CD14-positive monocyte (primary cell): ENCODE measurements at regions not wholly inside any gene's neighbourhood (a gene's known extent, or its start where the extent isn't known, plus 50 kb on each side); places are given as distances from the start of the nearest gene placed in this dataset.

Experiments
- DNase-seq, 3 donors: peaks; one replicate each; pipeline ENCODE4 v3.0.0-alpha.2; 2011 to 2022
- H2AFZ ChIP-seq: 2 replicates; pipeline ENCODE4 v1.6.0; 2012; ENCODE audit warnings: mild to moderate bottlenecking, low read depth, low read length, inconsistent platforms; ENCODE audit not compliant: insufficient read depth, poor library complexity, severe bottlenecking
- H3K27ac ChIP-seq, 2 donors: 1 replicate in 1 of 2; 2 replicates in 1 of 2; pipeline ENCODE4 v1.5.1; 2012 to 2013; ENCODE audit warnings: low read length in 2 of 2, control low read depth in 1 of 2, inconsistent platforms in 1 of 2, low read depth in 1 of 2, mild to moderate bottlenecking in 1 of 2
- H3K27me3 ChIP-seq, 2 donors: one replicate each; pipeline versions ENCODE4 v1.6.0 to v1.6.1; 2011 to 2013; ENCODE audit warnings: low read length in 2 of 2; ENCODE audit not compliant: control insufficient read depth in 2 of 2, insufficient read depth in 2 of 2
- H3K36me3 ChIP-seq, 2 donors: replicated peaks in 1 of 2; 1 replicate in 1 of 2; 2 replicates in 1 of 2; pipeline versions ENCODE4 v1.5.1 to v1.6.1; 2012 to 2013; ENCODE audit warnings: low read length in 2 of 2, control low read depth in 1 of 2, inconsistent platforms in 1 of 2, mild to moderate bottlenecking in 1 of 2; ENCODE audit not compliant: insufficient read depth in 2 of 2, control insufficient read depth in 1 of 2
- H3K4me1 ChIP-seq, 2 donors: 1 replicate in 1 of 2; 2 replicates in 1 of 2; pipeline versions ENCODE4 v1.5.1 to v1.6.1; 2012 to 2013; ENCODE audit warnings: low read length in 2 of 2, control low read depth in 1 of 2, inconsistent platforms in 1 of 2, mild to moderate bottlenecking in 1 of 2, moderate library complexity in 1 of 2; ENCODE audit not compliant: insufficient read depth in 2 of 2, control insufficient read depth in 1 of 2
- H3K4me2 ChIP-seq: replicated peaks from 2 replicates; pipeline ENCODE3; 2012; ENCODE audit warnings: low read length, moderate library complexity, mild to moderate bottlenecking; ENCODE audit not compliant: poor library complexity, severe bottlenecking; ENCODE audit errors: extremely low read depth
- H3K4me3 ChIP-seq, 3 experiments: fragments of 200-600 bp in 1 of 3; sonication (generic) in 1 of 3; replicated peaks in 1 of 3; 1 replicate in 2 of 3; 2 replicates in 1 of 3; pipeline ENCODE4 v1.5.1; 2011 to 2013; ENCODE audit warnings: low read length in 3 of 3, mild to moderate bottlenecking in 3 of 3, control low read depth in 2 of 3, low read depth in 2 of 3, inconsistent platforms in 1 of 3, moderate library complexity in 1 of 3
- H3K79me2 ChIP-seq: 2 replicates; pipeline ENCODE4 v1.6.0; 2012; ENCODE audit warnings: mild to moderate bottlenecking, control low read depth, inconsistent platforms, low read length, moderate library complexity; ENCODE audit not compliant: insufficient read depth
- H3K9ac ChIP-seq: 2 replicates; pipeline ENCODE4 v1.6.0; 2017; ENCODE audit warnings: low read length, mild to moderate bottlenecking; ENCODE audit not compliant: insufficient read depth, poor library complexity, severe bottlenecking
- H3K9me3 ChIP-seq, 2 donors: replicated peaks in 1 of 2; 1 replicate in 1 of 2; 2 replicates in 1 of 2; pipeline versions ENCODE4 v1.5.1 to v1.6.1; 2012 to 2013; ENCODE audit warnings: low read length in 2 of 2, control low read depth in 1 of 2; ENCODE audit not compliant: control insufficient read depth in 1 of 2, insufficient read depth in 1 of 2
- H4K20me1 ChIP-seq: 2 replicates; pipeline ENCODE4 v1.6.0; 2012; ENCODE audit warnings: mild to moderate bottlenecking, low read length, control low read depth, moderate library complexity; ENCODE audit not compliant: insufficient read depth
- H3K27ac Mint-ChIP-seq, 7 donors: one replicate each; pipeline ENCODE4 v1.8.0; 2020; ENCODE audit warnings: mild to moderate bottlenecking in 7 of 7, mixed read lengths in 7 of 7, moderate library complexity in 6 of 7, inconsistent platforms in 2 of 7
- H3K27me3 Mint-ChIP-seq, 3 donors: one replicate each; pipeline ENCODE4 v1.8.0; 2021 to 2022; ENCODE audit warnings: low read depth in 3 of 3, mild to moderate bottlenecking in 3 of 3, mixed read lengths in 3 of 3, moderate library complexity in 3 of 3, inconsistent platforms in 1 of 3
- H3K36me3 Mint-ChIP-seq, 2 donors: one replicate each; pipeline ENCODE4 v1.8.0; 2020; ENCODE audit warnings: mixed read lengths in 2 of 2, inconsistent platforms in 1 of 2, mild to moderate bottlenecking in 1 of 2
- H3K4me1 Mint-ChIP-seq: one replicate; pipeline ENCODE4 v1.8.0; 2020; ENCODE audit warnings: mild to moderate bottlenecking, mixed read lengths
- H3K4me3 Mint-ChIP-seq, 2 donors: one replicate each; pipeline ENCODE4 v1.8.0; 2020; ENCODE audit warnings: mild to moderate bottlenecking in 2 of 2, mixed read lengths in 2 of 2, moderate library complexity in 1 of 2
- H3K9me3 Mint-ChIP-seq, 7 donors: one replicate each; pipeline ENCODE4 v1.8.0; 2020 to 2022; ENCODE audit warnings: mixed read lengths in 7 of 7, mild to moderate bottlenecking in 6 of 7, moderate library complexity in 6 of 7, inconsistent platforms in 2 of 7
- WGBS: methylation state at CpG from one replicate; pipeline ENCODE4 v1.1.5; 2013; ENCODE audit warnings: missing lambda C conversion rate; ENCODE audit not compliant: insufficient coverage; 5-methylcytosine and 5-hydroxymethylcytosine counted together
- intact Hi-C, 2 donors: fragments of 100-400 bp; cut with micrococcal nuclease; formaldehyde crosslinking; loops; one replicate each; pipeline versions ENCODE4 v1.15.0 to v1.15.1; 2023
- TF ChIP-seq, protein P1 (sequence below): fragments of 200-600 bp; IDR thresholded peaks from one replicate; pipeline ENCODE4 v1.8.0; 2022; ENCODE audit warnings: antibody characterized with exemption, mild to moderate bottlenecking

DNA sequence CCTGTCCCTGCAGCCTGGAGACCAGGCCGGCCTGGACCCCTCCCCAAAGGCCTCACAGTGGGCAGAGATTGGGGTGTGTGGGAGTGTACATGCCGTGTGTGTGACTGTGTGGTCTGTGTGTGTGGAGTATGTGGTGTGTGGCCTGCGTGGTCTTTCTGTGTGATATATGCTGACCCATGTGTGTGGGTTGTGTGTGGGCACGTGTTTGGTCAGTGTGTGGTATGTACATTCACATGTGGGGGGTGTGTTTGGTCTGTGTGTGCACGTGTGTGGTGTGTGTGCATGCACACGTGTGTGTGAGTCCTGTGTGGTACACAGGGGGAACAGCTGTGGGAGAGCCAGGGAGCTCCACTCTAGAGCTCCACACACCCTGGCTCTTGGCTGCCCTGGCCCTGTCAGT lies 1185.1 kb downstream of the BRD1 start:
- H3K4me3 Mint-ChIP-seq, result no peak overlapping the region
- H3K27me3 Mint-ChIP-seq, result peaks cover 0 to 6% (median 1%) of the 10 kb centered on the region in 3 donors
- no peaks in the 10 kb centered on the region for H3K36me3 Mint-ChIP-seq
- H4K20me1 ChIP-seq, result no peaks in the 10 kb centered on the region
- no peaks in the 10 kb centered on the region for H3K4me1 Mint-ChIP-seq
- no peak overlapping the region for H3K4me2 ChIP-seq
- WGBS, result 92% methylated on average over 6 of the region's 6 CpGs
- no peak overlapping the region for H3K4me3 ChIP-seq
- no peak overlapping the region for H2AFZ ChIP-seq
- TF ChIP-seq, protein P1, sequence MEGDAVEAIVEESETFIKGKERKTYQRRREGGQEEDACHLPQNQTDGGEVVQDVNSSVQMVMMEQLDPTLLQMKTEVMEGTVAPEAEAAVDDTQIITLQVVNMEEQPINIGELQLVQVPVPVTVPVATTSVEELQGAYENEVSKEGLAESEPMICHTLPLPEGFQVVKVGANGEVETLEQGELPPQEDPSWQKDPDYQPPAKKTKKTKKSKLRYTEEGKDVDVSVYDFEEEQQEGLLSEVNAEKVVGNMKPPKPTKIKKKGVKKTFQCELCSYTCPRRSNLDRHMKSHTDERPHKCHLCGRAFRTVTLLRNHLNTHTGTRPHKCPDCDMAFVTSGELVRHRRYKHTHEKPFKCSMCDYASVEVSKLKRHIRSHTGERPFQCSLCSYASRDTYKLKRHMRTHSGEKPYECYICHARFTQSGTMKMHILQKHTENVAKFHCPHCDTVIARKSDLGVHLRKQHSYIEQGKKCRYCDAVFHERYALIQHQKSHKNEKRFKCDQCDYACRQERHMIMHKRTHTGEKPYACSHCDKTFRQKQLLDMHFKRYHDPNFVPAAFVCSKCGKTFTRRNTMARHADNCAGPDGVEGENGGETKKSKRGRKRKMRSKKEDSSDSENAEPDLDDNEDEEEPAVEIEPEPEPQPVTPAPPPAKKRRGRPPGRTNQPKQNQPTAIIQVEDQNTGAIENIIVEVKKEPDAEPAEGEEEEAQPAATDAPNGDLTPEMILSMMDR, result no peak
- no peak overlapping the region for H3K27ac ChIP-seq
- no peaks in the 10 kb centered on the region for H3K79me2 ChIP-seq
- no peaks in the 10 kb centered on the region for H3K9me3 ChIP-seq
- no peaks in the 10 kb centered on the region for H3K36me3 ChIP-seq
- H3K4me1 ChIP-seq, result no peaks in the 10 kb centered on the region
- no peak overlapping the region for H3K27ac Mint-ChIP-seq
- no peaks in the 10 kb centered on the region for H3K9me3 Mint-ChIP-seq
- intact Hi-C loops, result no loop called here
- no peak for DNase-seq
- H3K9ac ChIP-seq, result no peak overlapping the region
- no peaks in the 10 kb centered on the region for H3K27me3 ChIP-seq

DNA sequence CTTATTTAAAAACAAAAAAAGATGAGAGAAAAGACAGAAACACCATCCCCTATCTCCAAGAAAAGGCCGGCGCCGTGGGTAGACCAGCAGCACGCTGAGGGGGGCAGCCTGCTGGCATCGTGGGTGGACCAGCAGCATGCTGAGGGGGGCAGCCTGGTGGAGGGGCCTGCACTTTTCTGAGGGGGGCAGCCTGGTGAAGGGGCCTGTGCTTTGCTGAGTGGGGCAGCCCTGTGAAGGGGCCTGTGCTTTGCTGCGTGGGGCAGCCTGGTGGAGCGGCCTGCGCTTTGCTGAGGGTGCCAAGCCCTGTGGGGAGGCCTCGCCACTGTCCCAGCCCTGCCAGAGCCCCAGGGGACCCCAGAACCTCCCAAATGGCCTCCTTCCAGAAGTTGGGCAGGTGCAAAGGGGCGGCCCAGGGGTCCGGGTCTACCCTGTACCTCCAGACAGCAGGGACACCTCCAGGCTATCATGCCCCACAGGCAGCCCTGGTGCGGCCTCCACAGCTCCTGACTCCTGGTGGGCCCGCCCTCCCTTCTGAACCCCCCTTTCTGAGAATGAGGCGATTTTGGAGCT lies 1185.7 kb downstream of the BRD1 start:
- no peaks in the 10 kb centered on the region for H3K36me3 Mint-ChIP-seq
- H3K9me3 Mint-ChIP-seq, result no peaks in the 10 kb centered on the region
- H4K20me1 ChIP-seq, result no peaks in the 10 kb centered on the region
- TF ChIP-seq, protein P1, result no peak
- H3K9ac ChIP-seq, result no peak overlapping the region
- no peak overlapping the region for H3K4me3 Mint-ChIP-seq
- H3K27me3 Mint-ChIP-seq, result peaks cover 0 to 6% (median 1%) of the 10 kb centered on the region in 3 donors
- no peak overlapping the region for H3K27ac Mint-ChIP-seq
- H3K4me2 ChIP-seq, result no peak overlapping the region
- no peak overlapping the region for H2AFZ ChIP-seq
- H3K4me1 Mint-ChIP-seq, result no peaks in the 10 kb centered on the region
- intact Hi-C loops, result no loop called here
- H3K36me3 ChIP-seq, result no peaks in the 10 kb centered on the region
- H3K27ac ChIP-seq, result no peak overlapping the region
- no peaks in the 10 kb centered on the region for H3K27me3 ChIP-seq
- H3K9me3 ChIP-seq, result no peaks in the 10 kb centered on the region
- no peak for DNase-seq
- H3K4me3 ChIP-seq, result no peak overlapping the region
- H3K4me1 ChIP-seq, result no peaks in the 10 kb centered on the region
- no peaks in the 10 kb centered on the region for H3K79me2 ChIP-seq
- WGBS, result 95% methylated on average over 9 of the region's 14 CpGs
